GM12878 (cell line): ENCODE measurements at regions not wholly inside any gene's neighbourhood (a gene's known extent, or its start where the extent isn't known, plus 50 kb on each side); places are given as distances from the start of the nearest gene placed in this dataset.

Source experiments
- ATAC-seq: fragments of 200-7000 bp; cut with Tn5 transposase; 3 replicates; pipeline ENCODE4 v1.9.1; 2020; ENCODE audit warnings: mild to moderate bottlenecking, moderate library complexity
- BruUV-seq: library from RNA; stranded (reverse); fragments of 400-500 nt; replicated peaks from 2 replicates; lab custom pipeline; 2021; lab: Mats Ljungman, UMichigan
- CTCF ChIA-PET: fragments of 300-600 bp; sonication (Branson Sonifier 250); formaldehyde crosslinking; extraction: SDS; loops from one replicate; lab custom pipeline; 2021; ENCODE audit warnings: inconsistent platforms; lab: Yijun Ruan, JAX
- POLR2A ChIA-PET: fragments of 350-600 bp; formaldehyde crosslinking; extraction: SDS; loops from one replicate; lab custom pipeline; 2021; ENCODE audit warnings: inconsistent platforms; lab: Charles Lee
- RAD21 ChIA-PET: fragments of 300-600 bp; sonication (Branson Sonifier 250); formaldehyde crosslinking; loops from one replicate; lab custom pipeline; 2023; ENCODE audit warnings: antibody characterized with exemption; ENCODE audit not compliant: unreplicated experiment; lab: Charles Lee
- SMC1A ChIA-PET: fragments of 300-600 bp; sonication (Branson Sonifier 250); formaldehyde crosslinking; loops from one replicate; lab custom pipeline; 2023; ENCODE audit not compliant: unreplicated experiment, uncharacterized antibody; lab: Charles Lee
- DNase-seq: peaks from one replicate; pipeline ENCODE4 v3.0.0-alpha.2; 2011; ENCODE audit warnings: low read depth, low spot score
- FAIRE-seq: peaks from 3 replicates; lab custom pipeline; 2011; peaks lifted over from hg19 to GRCh38; lab: Jason Lieb, UNC
- H2AFZ ChIP-seq: 2 replicates; pipeline ENCODE4 v1.6.0; 2011; ENCODE audit warnings: low read depth, low read length, control low read depth; ENCODE audit not compliant: control insufficient read depth
- H3K27ac ChIP-seq: 2 replicates; pipeline ENCODE4 v1.5.1; 2011; ENCODE audit warnings: control low read depth; ENCODE audit not compliant: control insufficient read depth, insufficient read depth
- H3K27me3 ChIP-seq, 2 experiments: replicated peaks in 1 of 2; 2 replicates each; pipeline versions ENCODE4 v1.6.0 to v1.6.1; 2011; ENCODE audit warnings: low read length in 1 of 2; ENCODE audit not compliant: control insufficient read depth in 2 of 2, insufficient read depth in 2 of 2
- H3K36me3 ChIP-seq, 2 experiments: 2 replicates each; pipeline ENCODE4 v1.5.1; 2011; ENCODE audit warnings: low read length in 1 of 2; ENCODE audit not compliant: control insufficient read depth in 2 of 2, insufficient read depth in 2 of 2
- H3K4me1 ChIP-seq: 2 replicates; pipeline ENCODE4 v1.6.1; 2011; ENCODE audit warnings: mild to moderate bottlenecking, low read length, moderate library complexity, mixed read lengths; ENCODE audit not compliant: control insufficient read depth, insufficient read depth
- H3K4me2 ChIP-seq: 2 replicates; pipeline ENCODE4 v1.6.0; 2011; ENCODE audit warnings: control low read depth; ENCODE audit not compliant: control insufficient read depth, insufficient read depth
- H3K4me3 ChIP-seq: fragments of 200-600 bp; sonication (generic); 2 replicates; pipeline ENCODE4 v1.5.1; 2016
- H3K79me2 ChIP-seq: 2 replicates; pipeline ENCODE4 v1.6.0; 2011; ENCODE audit warnings: low read length; ENCODE audit not compliant: control insufficient read depth, insufficient read depth
- H3K9ac ChIP-seq: 2 replicates; pipeline ENCODE4 v1.8.0; 2011; ENCODE audit warnings: low read length, control low read depth, mixed read lengths; ENCODE audit not compliant: control insufficient read depth, insufficient read depth
- H3K9me3 ChIP-seq: replicated peaks from 3 replicates; pipeline ENCODE4 v1.5.1; 2011; ENCODE audit warnings: mild to moderate bottlenecking, low read length; ENCODE audit not compliant: control insufficient read depth, insufficient read depth
- H4K20me1 ChIP-seq: 2 replicates; pipeline ENCODE4 v1.6.0; 2011; ENCODE audit not compliant: control insufficient read depth, insufficient read depth
- BMI1 ChIP-seq: fragments of 450-650 bp; IDR thresholded peaks from 2 replicates; pipeline ENCODE4 v1.6.1; 2016; ENCODE audit warnings: mild to moderate bottlenecking, moderate library complexity, borderline replicate concordance
- DPF2 ChIP-seq: fragments of 450-650 bp; IDR thresholded peaks from 2 replicates; pipeline ENCODE4 v1.6.1; 2017; ENCODE audit warnings: mild to moderate bottlenecking
- KLF5 ChIP-seq: fragments of 450-650 bp; IDR thresholded peaks from 2 replicates; pipeline ENCODE4 v1.6.1; 2014; ENCODE audit warnings: mild to moderate bottlenecking; ENCODE audit not compliant: partially characterized antibody
- MLLT1 ChIP-seq: fragments of 450-650 bp; IDR thresholded peaks from 2 replicates; pipeline ENCODE4 v1.6.1; 2016; ENCODE audit warnings: mild to moderate bottlenecking
- MTA2 ChIP-seq: fragments of 450-650 bp; IDR thresholded peaks from 2 replicates; pipeline ENCODE4 v1.6.1; 2016; ENCODE audit warnings: low read depth, mild to moderate bottlenecking, moderate library complexity
- MYC ChIP-seq: IDR thresholded peaks from 2 replicates; pipeline ENCODE4 v1.6.1; 2011; ENCODE audit warnings: mild to moderate bottlenecking, low read length, moderate library complexity, inconsistent platforms; ENCODE audit not compliant: insufficient read depth, insufficient replicate concordance, insufficient read length, severe bottlenecking
- RAD51 ChIP-seq: fragments of 450-650 bp; IDR thresholded peaks from 2 replicates; pipeline ENCODE4 v1.6.1; 2016; ENCODE audit warnings: moderate library complexity, mild to moderate bottlenecking, inconsistent platforms
- REST ChIP-seq: IDR thresholded peaks from 2 replicates; pipeline ENCODE4 v1.6.1; 2012; ENCODE audit warnings: mild to moderate bottlenecking, low read depth, low read length
- STAT1 ChIP-seq: fragments of 450-650 bp; conservative IDR thresholded peaks from 2 replicates; pipeline ENCODE4 v1.6.1; 2014; ENCODE audit warnings: antibody characterized with exemption, mild to moderate bottlenecking
- SUZ12 ChIP-seq: fragments of 200-600 bp; sonication (generic); IDR thresholded peaks from one replicate; pipeline ENCODE4 v1.6.1; 2018; ENCODE audit warnings: antibody characterized with exemption, mild to moderate bottlenecking; ENCODE audit not compliant: unreplicated experiment
- YBX1 ChIP-seq: fragments of 450-650 bp; IDR thresholded peaks from 2 replicates; pipeline ENCODE4 v1.6.1; 2016; ENCODE audit warnings: antibody characterized with exemption
- ZZZ3 ChIP-seq: IDR thresholded peaks from 2 replicates; pipeline ENCODE4 v1.6.1; 2011; ENCODE audit warnings: low read depth; ENCODE audit not compliant: control insufficient read depth, insufficient read length
- WGBS: methylation state at CpG from one replicate; pipeline ENCODE4 v1.1.6; 2016; ENCODE audit warnings: low lambda C conversion rate; ENCODE audit not compliant: insufficient replicate concordance, insufficient coverage; ENCODE audit errors: missing lambda C conversion rate; 5-methylcytosine and 5-hydroxymethylcytosine counted together
- in situ Hi-C: fragments of 300-500 bp; cut with MboI; formaldehyde crosslinking; loops from 9 replicates; pipeline ENCODE4 v1.14.3; 2018; ENCODE audit warnings: mixed read lengths
- intact Hi-C: fragments of 100-400 bp; cut with micrococcal nuclease; formaldehyde crosslinking; loops from one replicate; pipeline ENCODE4 v1.14.2; 2022; ENCODE audit not compliant: unreplicated experiment
- TF ChIP-seq, protein P1 (sequence below): IDR thresholded peaks from 2 replicates; pipeline ENCODE4 v1.6.1; 2011; ENCODE audit warnings: mild to moderate bottlenecking, low read depth, low read length, moderate library complexity; ENCODE audit not compliant: insufficient replicate concordance
- TF ChIP-seq, protein P2 (sequence below): fragments of 450-650 bp; IDR thresholded peaks from 2 replicates; pipeline ENCODE4 v1.6.1; 2018; ENCODE audit warnings: mild to moderate bottlenecking, low read depth, moderate library complexity; ENCODE audit not compliant: partially characterized antibody

GRCh38 chr18:47403317-47403716 lies 151.9 kb upstream of the SKOR2 start:
- Histone ChIP-seq H2AFZ (no peak overlapping the region), H3K4me3 (no peak overlapping the region), H3K9me3 (no peaks in the 10 kb centered on the region), H3K4me2 (no peak overlapping the region), H3K79me2 (no peaks in the 10 kb centered on the region), H3K9ac (no peak overlapping the region), H3K27ac (no peak overlapping the region), H4K20me1 (no peaks in the 10 kb centered on the region; the same call in 1 of the 2 replicates), H3K36me3 (no peaks in the 10 kb centered on the region), H3K4me1 (no peaks in the 10 kb centered on the region), H3K27me3 (no peaks in the 10 kb centered on the region)
- CTCF ChIA-PET = no interaction called here
- RAD21 ChIA-PET = no interaction called here
- BruUV-seq = no TSS peak
- 28% methylated on average over 8 of the region's 8 CpGs for WGBS
- in situ Hi-C loops (no loop called here), intact Hi-C loops (no loop called here)
- POLR2A ChIA-PET = no interaction called here
- DNase-seq (no peak), ATAC-seq (no peak), FAIRE-seq (no peak)
- no peak for TF ChIP-seq REST
- TF ChIP-seq BMI1 = no peak
- no peak for TF ChIP-seq YBX1
- TF ChIP-seq SUZ12 = no peak
- TF ChIP-seq STAT1 = no peak
- TF ChIP-seq RAD51 = no peak
- no peak for TF ChIP-seq MLLT1
- TF ChIP-seq KLF5 = no peak
- TF ChIP-seq, protein P1, sequence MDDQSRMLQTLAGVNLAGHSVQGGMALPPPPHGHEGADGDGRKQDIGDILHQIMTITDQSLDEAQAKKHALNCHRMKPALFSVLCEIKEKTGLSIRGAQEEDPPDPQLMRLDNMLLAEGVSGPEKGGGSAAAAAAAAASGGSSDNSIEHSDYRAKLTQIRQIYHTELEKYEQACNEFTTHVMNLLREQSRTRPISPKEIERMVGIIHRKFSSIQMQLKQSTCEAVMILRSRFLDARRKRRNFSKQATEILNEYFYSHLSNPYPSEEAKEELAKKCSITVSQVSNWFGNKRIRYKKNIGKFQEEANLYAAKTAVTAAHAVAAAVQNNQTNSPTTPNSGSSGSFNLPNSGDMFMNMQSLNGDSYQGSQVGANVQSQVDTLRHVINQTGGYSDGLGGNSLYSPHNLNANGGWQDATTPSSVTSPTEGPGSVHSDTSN = no peak
- no peak for TF ChIP-seq MYC
- no peak for TF ChIP-seq DPF2
- no peak for TF ChIP-seq ZZZ3
- no peak for TF ChIP-seq MTA2
- TF ChIP-seq, protein P2, sequence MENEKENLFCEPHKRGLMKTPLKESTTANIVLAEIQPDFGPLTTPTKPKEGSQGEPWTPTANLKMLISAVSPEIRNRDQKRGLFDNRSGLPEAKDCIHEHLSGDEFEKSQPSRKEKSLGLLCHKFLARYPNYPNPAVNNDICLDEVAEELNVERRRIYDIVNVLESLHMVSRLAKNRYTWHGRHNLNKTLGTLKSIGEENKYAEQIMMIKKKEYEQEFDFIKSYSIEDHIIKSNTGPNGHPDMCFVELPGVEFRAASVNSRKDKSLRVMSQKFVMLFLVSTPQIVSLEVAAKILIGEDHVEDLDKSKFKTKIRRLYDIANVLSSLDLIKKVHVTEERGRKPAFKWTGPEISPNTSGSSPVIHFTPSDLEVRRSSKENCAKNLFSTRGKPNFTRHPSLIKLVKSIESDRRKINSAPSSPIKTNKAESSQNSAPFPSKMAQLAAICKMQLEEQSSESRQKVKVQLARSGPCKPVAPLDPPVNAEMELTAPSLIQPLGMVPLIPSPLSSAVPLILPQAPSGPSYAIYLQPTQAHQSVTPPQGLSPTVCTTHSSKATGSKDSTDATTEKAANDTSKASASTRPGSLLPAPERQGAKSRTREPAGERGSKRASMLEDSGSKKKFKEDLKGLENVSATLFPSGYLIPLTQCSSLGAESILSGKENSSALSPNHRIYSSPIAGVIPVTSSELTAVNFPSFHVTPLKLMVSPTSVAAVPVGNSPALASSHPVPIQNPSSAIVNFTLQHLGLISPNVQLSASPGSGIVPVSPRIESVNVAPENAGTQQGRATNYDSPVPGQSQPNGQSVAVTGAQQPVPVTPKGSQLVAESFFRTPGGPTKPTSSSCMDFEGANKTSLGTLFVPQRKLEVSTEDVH = no peak
- SMC1A ChIA-PET = no interaction called here
